DOHH2 (cell line): ENCODE measurements at regions not wholly inside any gene's neighbourhood (a gene's known extent, or its start where the extent isn't known, plus 50 kb on each side); places are given as distances from the start of the nearest gene placed in this dataset.

ENCODE experiments used
- H3F3A ChIP-seq: fragments of 200-600 bp; sonication (generic), shearing (Covaris generic); 2 replicates; pipeline ENCODE4 v1.6.0; 2016; ENCODE audit warnings: antibody characterized with exemption, mild to moderate bottlenecking; ENCODE audit not compliant: control insufficient read depth, insufficient read depth
- H3K27ac ChIP-seq: fragments of 200-600 bp; sonication (generic); 2 replicates; pipeline ENCODE4 v1.5.1; 2014; ENCODE audit warnings: low read depth, mild to moderate bottlenecking, low read length, moderate library complexity
- H3K27me3 ChIP-seq: fragments of 200-600 bp; sonication (generic); 2 replicates; pipeline ENCODE4 v1.6.1; 2014; ENCODE audit warnings: mild to moderate bottlenecking, low read length, mixed read lengths; ENCODE audit not compliant: control insufficient read depth
- H3K36me3 ChIP-seq: fragments of 200-600 bp; sonication (generic); 2 replicates; pipeline ENCODE4 v1.6.1; 2014; ENCODE audit warnings: mild to moderate bottlenecking, low read length, moderate library complexity, mixed read lengths; ENCODE audit not compliant: control insufficient read depth
- H3K4me1 ChIP-seq: fragments of 200-600 bp; sonication (generic); 2 replicates; pipeline ENCODE4 v1.6.1; 2014; ENCODE audit warnings: mild to moderate bottlenecking, low read length, mixed read lengths; ENCODE audit not compliant: control insufficient read depth
- H3K4me2 ChIP-seq: fragments of 200-600 bp; sonication (generic); 2 replicates; pipeline ENCODE4 v1.6.0; 2014; ENCODE audit warnings: mild to moderate bottlenecking, low read length, moderate library complexity
- H3K4me3 ChIP-seq: fragments of 200-600 bp; sonication (generic); 2 replicates; pipeline ENCODE4 v1.5.1; 2014; ENCODE audit warnings: mild to moderate bottlenecking, low read length, mixed read lengths
- H3K79me2 ChIP-seq: fragments of 200-600 bp; sonication (generic); 2 replicates; pipeline ENCODE4 v1.6.1; 2014; ENCODE audit warnings: mild to moderate bottlenecking, low read length, mixed read lengths; ENCODE audit not compliant: control insufficient read depth
- H3K9me2 ChIP-seq: fragments of 200-600 bp; sonication (generic); replicated peaks from 2 replicates; pipeline ENCODE4 v1.6.1; 2014; ENCODE audit warnings: mild to moderate bottlenecking, low read length, mixed read lengths; ENCODE audit not compliant: control insufficient read depth
- H3K9me3 ChIP-seq: fragments of 200-600 bp; sonication (generic); 2 replicates; pipeline ENCODE4 v1.6.1; 2014; ENCODE audit warnings: antibody characterized with exemption, low read length, mixed read lengths; ENCODE audit not compliant: control insufficient read depth, insufficient read depth
- H4K20me1 ChIP-seq: fragments of 200-600 bp; sonication (generic); 2 replicates; pipeline ENCODE4 v1.6.0; 2014; ENCODE audit warnings: low read depth, mild to moderate bottlenecking, antibody characterized with exemption, low read length, moderate library complexity; ENCODE audit not compliant: control insufficient read depth, insufficient read depth
- CTCF ChIP-seq: fragments of 200-600 bp; sonication (generic); IDR thresholded peaks from one replicate; pipeline ENCODE4 v1.5.1; 2014; ENCODE audit warnings: antibody characterized with exemption, mild to moderate bottlenecking, low read depth, low read length; ENCODE audit not compliant: poor library complexity, severe bottlenecking
- EZH2phosphoT487 ChIP-seq: fragments of 200-600 bp; sonication (generic); IDR thresholded peaks from 2 replicates; pipeline ENCODE4 v1.6.1; 2017; ENCODE audit warnings: borderline replicate concordance, mild to moderate bottlenecking, antibody characterized with exemption, low read length, moderate library complexity, mixed read lengths

DNA sequence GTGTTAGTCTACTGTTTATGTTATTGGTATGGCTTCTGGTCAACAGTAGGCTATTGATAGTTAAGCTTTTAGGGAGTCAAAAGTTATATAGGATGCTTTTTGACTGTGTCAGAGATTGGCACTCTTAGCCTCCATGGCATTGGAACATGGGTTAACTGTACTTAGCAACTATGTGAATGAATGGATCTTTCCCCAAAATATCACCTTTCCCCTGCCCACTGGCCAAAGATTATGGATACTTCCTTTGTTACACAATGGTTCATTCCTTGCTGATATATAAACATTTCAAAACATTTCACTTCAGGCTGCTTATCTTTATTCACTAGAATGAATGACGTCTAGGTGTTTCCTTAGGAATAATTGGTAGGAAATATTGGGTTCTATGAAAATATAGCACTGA lies 62.1 kb upstream of the DOCK10 start:
- no peaks in the 10 kb centered on the region for H3K9me3 ChIP-seq
- H3K79me2 ChIP-seq = no peaks in the 10 kb centered on the region
- no peaks in the 10 kb centered on the region for H3K36me3 ChIP-seq
- H3K27ac ChIP-seq = no peak overlapping the region
- no peaks in the 10 kb centered on the region for H4K20me1 ChIP-seq
- H3K9me2 ChIP-seq = no peaks in the 10 kb centered on the region
- H3K27me3 ChIP-seq = peaks cover 2% of the 10 kb centered on the region; the same call in 1 of the 2 replicates
- H3K4me3 ChIP-seq = no peak overlapping the region
- no peaks in the 10 kb centered on the region for H3K4me1 ChIP-seq
- no peak overlapping the region for H3K4me2 ChIP-seq
- TF ChIP-seq EZH2phosphoT487 = no peak
- TF ChIP-seq CTCF = no peak
- H3F3A ChIP-seq = no peaks in the 10 kb centered on the region

DNA sequence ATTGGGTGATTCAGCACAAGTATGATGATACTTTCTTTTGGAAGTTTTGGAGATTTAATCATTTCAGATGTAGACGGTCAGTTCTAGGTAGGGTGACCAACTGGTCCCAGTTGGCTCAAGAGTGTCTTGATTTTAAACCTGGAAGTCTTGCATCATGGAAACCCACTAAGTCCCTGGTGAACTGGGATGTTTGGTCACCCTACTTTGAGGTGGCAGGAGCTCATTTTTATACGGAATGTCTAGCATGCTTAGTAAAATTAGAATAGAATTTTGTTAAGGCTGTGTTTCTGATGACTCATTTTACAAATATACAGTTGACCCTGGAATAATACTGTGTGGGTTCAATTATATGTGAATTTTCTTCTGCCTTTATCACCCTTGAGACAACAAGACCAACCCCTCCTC lies 61.5 kb upstream of the DOCK10 start:
- no peaks in the 10 kb centered on the region for H3K4me1 ChIP-seq
- H3K4me2 ChIP-seq = no peak overlapping the region
- H3K4me3 ChIP-seq = no peak overlapping the region
- H3K36me3 ChIP-seq = no peaks in the 10 kb centered on the region
- no peaks in the 10 kb centered on the region for H4K20me1 ChIP-seq
- no peaks in the 10 kb centered on the region for H3K9me2 ChIP-seq
- TF ChIP-seq CTCF (no peak), EZH2phosphoT487 (no peak)
- H3K79me2 ChIP-seq = no peaks in the 10 kb centered on the region
- H3F3A ChIP-seq = no peaks in the 10 kb centered on the region
- no peaks in the 10 kb centered on the region for H3K9me3 ChIP-seq
- peaks cover 2% of the 10 kb centered on the region; the same call in 1 of the 2 replicates for H3K27me3 ChIP-seq
- H3K27ac ChIP-seq = no peak overlapping the region

DNA sequence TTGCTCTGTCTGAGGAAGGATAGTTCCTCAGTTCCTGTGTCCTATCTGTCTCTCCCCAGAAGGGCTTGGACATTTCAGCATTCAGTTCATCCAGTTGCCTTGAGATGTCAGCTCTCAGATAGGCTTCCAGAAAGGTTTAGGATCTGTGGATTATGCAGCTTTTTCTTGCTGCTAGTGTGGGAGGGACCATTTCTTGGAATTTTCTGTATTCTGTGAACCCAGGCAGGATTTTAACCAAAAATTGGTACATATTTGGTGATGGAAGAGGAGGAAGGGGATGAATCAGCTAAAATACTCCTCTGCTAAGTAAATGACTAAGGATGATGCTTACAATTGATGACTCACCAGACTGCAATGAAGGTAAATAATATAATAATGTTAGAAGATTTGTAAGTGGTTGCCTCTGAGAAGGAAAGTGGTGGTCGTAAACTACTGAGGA lies 58.6 kb upstream of the DOCK10 start:
- TF ChIP-seq EZH2phosphoT487 = no peak
- TF ChIP-seq CTCF = no peak

More for the DNA sequence above, 58.6 kb upstream of the DOCK10 start:
- Histone ChIP-seq H4K20me1 (no peaks in the 10 kb centered on the region), H3K4me1 (no peaks in the 10 kb centered on the region), H3K9me3 (no peaks in the 10 kb centered on the region), H3K4me3 (no peak overlapping the region), H3K36me3 (no peaks in the 10 kb centered on the region), H3F3A (no peaks in the 10 kb centered on the region), H3K79me2 (no peaks in the 10 kb centered on the region), H3K9me2 (no peaks in the 10 kb centered on the region), H3K27ac (no peak overlapping the region), H3K4me2 (no peak overlapping the region), H3K27me3 (peaks cover 2% of the 10 kb centered on the region; the same call in 1 of the 2 replicates)
